HepG2 (cell line): ENCODE measurements at regions not wholly inside any gene's neighbourhood (a gene's known extent, or its start where the extent isn't known, plus 50 kb on each side); places are given as distances from the start of the nearest gene placed in this dataset.

Experiments
- ATAC-seq: fragments of 200-7000 bp; cut with Tn5 transposase; 3 replicates; pipeline ENCODE4 v1.9.1; 2020; ENCODE audit warnings: mild to moderate bottlenecking, moderate library complexity
- BruUV-seq: library from RNA; stranded (reverse); fragments of 400-500 nt; replicated peaks from 2 replicates; lab custom pipeline; 2021; lab: Mats Ljungman, UMichigan
- CTCF ChIA-PET: fragments of 300-600 bp; formaldehyde crosslinking; extraction: SDS; loops from one replicate; lab custom pipeline; 2021; ENCODE audit warnings: low total read pairs, inconsistent platforms, low intra/inter-chr PET ratio; lab: Yijun Ruan, JAX
- POLR2A ChIA-PET: fragments of 350-600 bp; sonication (Branson Sonifier 250); formaldehyde crosslinking; loops from one replicate; lab custom pipeline; 2020; ENCODE audit warnings: antibody characterized with exemption, inconsistent platforms; lab: Yijun Ruan, JAX
- DNase-seq: peaks from one replicate; pipeline ENCODE4 v3.0.0-alpha.2; 2015; ENCODE audit warnings: low spot score
- FAIRE-seq: peaks from 3 replicates; lab custom pipeline; 2011; peaks lifted over from hg19 to GRCh38; lab: Jason Lieb, UNC
- H2AFZ ChIP-seq: one replicate; pipeline ENCODE4 v1.6.1; 2011; ENCODE audit warnings: low read length, inconsistent platforms
- H3K27ac ChIP-seq: fragments of 300-600 bp; 3 replicates; pipeline ENCODE4 v1.8.0; 2011; ENCODE audit warnings: mixed run types, mild to moderate bottlenecking, mixed read lengths, low read length, inconsistent platforms; ENCODE audit not compliant: insufficient read depth; ENCODE audit errors: extremely low read length
- H3K27me3 ChIP-seq, 2 experiments: fragments of 200-600 bp in 1 of 2; 2 replicates in 1 of 2; 3 replicates in 1 of 2; pipeline versions ENCODE4 v1.6.0 to v1.8.0; 2011; ENCODE audit warnings: low read length in 2 of 2, mild to moderate bottlenecking in 2 of 2, moderate library complexity in 2 of 2, inconsistent platforms in 1 of 2; ENCODE audit not compliant: insufficient read depth in 2 of 2, control insufficient read depth in 1 of 2
- H3K36me3 ChIP-seq, 2 experiments: fragments of 200-600 bp in 1 of 2; replicated peaks in 1 of 2; 2 replicates in 1 of 2; 3 replicates in 1 of 2; pipeline versions ENCODE4 v1.5.1 to v1.8.0; 2011; ENCODE audit warnings: low read length in 2 of 2, inconsistent platforms in 1 of 2; ENCODE audit not compliant: insufficient read depth in 2 of 2, control insufficient read depth in 1 of 2
- H3K4me1 ChIP-seq: 2 replicates; pipeline ENCODE4 v1.5.1; 2012; ENCODE audit warnings: low read length, inconsistent platforms; ENCODE audit not compliant: insufficient read depth
- H3K4me2 ChIP-seq: 2 replicates; pipeline ENCODE4 v1.6.0; 2011; ENCODE audit warnings: low read depth, low read length, inconsistent platforms
- H3K4me3 ChIP-seq, 3 experiments: fragments of 200-600 bp in 1 of 3; sonication (generic), shearing (Covaris generic) in 1 of 3; replicated peaks in 1 of 3; 2 replicates each; pipeline ENCODE4 v1.5.1; 2011 to 2016; ENCODE audit warnings: low read length in 3 of 3, inconsistent platforms in 2 of 3, low read depth in 2 of 3, mild to moderate bottlenecking in 2 of 3, control low read depth in 1 of 3, mixed read lengths in 1 of 3; ENCODE audit not compliant: insufficient read depth in 1 of 3
- H3K79me2 ChIP-seq: one replicate; pipeline ENCODE4 v1.6.1; 2011; ENCODE audit warnings: low read length, inconsistent platforms; ENCODE audit not compliant: insufficient read depth
- H3K9ac ChIP-seq: 2 replicates; pipeline ENCODE4 v1.6.0; 2011; ENCODE audit warnings: mild to moderate bottlenecking, low read depth, low read length, inconsistent platforms; ENCODE audit not compliant: insufficient read depth
- H3K9me3 ChIP-seq: 2 replicates; pipeline ENCODE4 v1.5.1; 2012; ENCODE audit warnings: mild to moderate bottlenecking, low read length
- H4K20me1 ChIP-seq: 2 replicates; pipeline ENCODE4 v1.6.0; 2011; ENCODE audit warnings: inconsistent platforms, mild to moderate bottlenecking, low read length, moderate library complexity; ENCODE audit not compliant: insufficient read depth
- AGO2 ChIP-seq: fragments of 200-400 bp; formaldehyde crosslinking; optimal IDR thresholded peaks from 2 replicates; pipeline ENCODE3; 2017; ENCODE audit warnings: mild to moderate bottlenecking, low read depth, low read length, moderate library complexity
- EP300 ChIP-seq, 3 experiments: sonication (generic) in 1 of 3; formaldehyde crosslinking in 1 of 3; IDR thresholded peaks; 2 replicates each; pipeline versions ENCODE4 v1.5.1 to v1.6.1; 2011 to 2020; ENCODE audit warnings: low read depth in 2 of 3, low read length in 2 of 3, borderline replicate concordance in 1 of 3, improper control_type of control experiment in 1 of 3, mild to moderate bottlenecking in 1 of 3, missing genetic modification reagents in 1 of 3, moderate library complexity in 1 of 3
- HNF4A ChIP-seq: sonication (generic); formaldehyde crosslinking; IDR thresholded peaks from 2 replicates; pipeline ENCODE4 v1.4.0; 2020; ENCODE audit warnings: missing genetic modification reagents
- PBX2 ChIP-seq: IDR thresholded peaks from 2 replicates; pipeline ENCODE4 v1.6.1; 2016; ENCODE audit warnings: control low read depth
- YY1 ChIP-seq: IDR thresholded peaks from 2 replicates; pipeline ENCODE4 v1.6.1; 2011; ENCODE audit warnings: low read length, low read depth, moderate library complexity, mild to moderate bottlenecking; ENCODE audit not compliant: insufficient read depth, insufficient replicate concordance
- ZMYM4 ChIP-seq: sonication (generic); formaldehyde crosslinking; IDR thresholded peaks from 2 replicates; pipeline ENCODE4 v1.8.1; 2023; ENCODE audit warnings: mild to moderate bottlenecking, missing genetic modification reagents
- ZNF644 ChIP-seq: IDR thresholded peaks from 2 replicates; pipeline ENCODE4 v1.6.1; 2016; ENCODE audit warnings: low read depth
- in situ Hi-C: cut with HindIII; loops from 2 replicates; pipeline ENCODE4 v1.10.0; 2017; ENCODE audit warnings: low pct_unique_long_range_greater_than_20kb; ENCODE audit not compliant: extremely low pct_ligation_motif_present
- intact Hi-C: fragments of 100-400 bp; cut with micrococcal nuclease; formaldehyde crosslinking; loops from one replicate; pipeline ENCODE4 v1.10.0; 2022; ENCODE audit not compliant: unreplicated experiment
- TF ChIP-seq, protein P1 (sequence below): fragments of 450-650 bp; IDR thresholded peaks from 2 replicates; pipeline ENCODE4 v1.6.1; 2016

DNA sequence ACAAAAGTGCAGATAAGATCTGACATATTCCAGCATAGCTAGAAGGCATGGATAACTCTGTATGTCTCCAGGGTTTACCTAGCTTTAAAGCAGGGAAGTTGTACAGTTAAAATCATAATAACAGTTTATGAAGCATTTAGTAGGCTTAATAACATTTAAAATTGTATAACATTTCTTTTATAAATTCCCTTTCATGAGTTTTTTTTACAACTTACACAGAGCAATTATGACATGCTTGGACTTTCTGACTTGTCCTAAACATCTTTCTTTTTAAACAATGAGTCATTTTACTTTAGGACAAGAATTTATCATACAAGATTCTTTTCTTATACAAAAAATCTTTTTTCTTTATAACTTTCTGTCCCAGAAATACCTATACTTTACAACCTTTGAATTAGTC, 408.5 kb upstream of the NEGR1 start:
- in situ Hi-C loops (no loop called here), intact Hi-C loops (no loop called here)
- BruUV-seq: no TSS peak
- no peak overlapping the region for H2AFZ ChIP-seq
- POLR2A ChIA-PET: no interaction called here
- H3K4me1 ChIP-seq: no peaks in the 10 kb centered on the region
- H3K9ac ChIP-seq: no peak overlapping the region
- H3K27me3 ChIP-seq: no peaks in the 10 kb centered on the region
- no peak overlapping the region for H3K4me3 ChIP-seq
- no peaks in the 10 kb centered on the region for H3K79me2 ChIP-seq
- no peak overlapping the region for H3K4me2 ChIP-seq
- H3K9me3 ChIP-seq: peaks cover 98% of the 10 kb centered on the region
- FAIRE-seq (no peak), DNase-seq (no peak), ATAC-seq (no peak)
- no peak for TF ChIP-seq PBX2
- TF ChIP-seq, protein P1, sequence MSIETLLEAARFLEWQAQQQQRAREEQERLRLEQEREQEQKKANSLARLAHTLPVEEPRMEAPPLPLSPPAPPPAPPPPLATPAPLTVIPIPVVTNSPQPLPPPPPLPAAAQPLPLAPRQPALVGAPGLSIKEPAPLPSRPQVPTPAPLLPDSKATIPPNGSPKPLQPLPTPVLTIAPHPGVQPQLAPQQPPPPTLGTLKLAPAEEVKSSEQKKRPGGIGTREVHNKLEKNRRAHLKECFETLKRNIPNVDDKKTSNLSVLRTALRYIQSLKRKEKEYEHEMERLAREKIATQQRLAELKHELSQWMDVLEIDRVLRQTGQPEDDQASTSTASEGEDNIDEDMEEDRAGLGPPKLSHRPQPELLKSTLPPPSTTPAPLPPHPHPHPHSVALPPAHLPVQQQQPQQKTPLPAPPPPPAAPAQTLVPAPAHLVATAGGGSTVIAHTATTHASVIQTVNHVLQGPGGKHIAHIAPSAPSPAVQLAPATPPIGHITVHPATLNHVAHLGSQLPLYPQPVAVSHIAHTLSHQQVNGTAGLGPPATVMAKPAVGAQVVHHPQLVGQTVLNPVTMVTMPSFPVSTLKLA: no peak
- no peak for TF ChIP-seq AGO2
- no peak for TF ChIP-seq ZMYM4 (CRISPR knock-in tag)
- TF ChIP-seq ZNF644: no peak
- no peak for TF ChIP-seq YY1
- TF ChIP-seq HNF4A (CRISPR knock-in tag): no peak
- TF ChIP-seq EP300 (IDR thresholded peaks at IDR 0.05; ENCODE audit: low read depth in 2 of 2, low read length in 2 of 2): no peak
- no peak for TF ChIP-seq EP300 (CRISPR knock-in tag; IDR thresholded peaks at IDR 0.05; ENCODE audit: borderline replicate concordance)
- CTCF ChIA-PET: no interaction called here
- no peaks in the 10 kb centered on the region for H4K20me1 ChIP-seq
- H3K27ac ChIP-seq: no peak overlapping the region
- no peaks in the 10 kb centered on the region for H3K36me3 ChIP-seq
